ENCODE measurements at regions not wholly inside any gene's neighbourhood (a gene's known extent, or its start where the extent isn't known, plus 50 kb on each side); places are given as distances from the start of the nearest gene placed in this dataset.

- no peak for DNase-seq (ENCODE audit: low read depth)
- no peak overlapping the region for H3K4me3 ChIP-seq (ENCODE audit: low read length)
- TF ChIP-seq CTCF (conservative IDR thresholded peaks at IDR 0.05; ENCODE audit: low read depth, low read length) = no peak
These were observed 211.1 kb upstream of the PRDM1 start for GRCh38 chr6:105874835-105875626.

- H3K4me3 ChIP-seq (ENCODE audit: low read length) = no peak overlapping the region
- no peak for DNase-seq (ENCODE audit: low read depth)
- no peak for TF ChIP-seq CTCF (conservative IDR thresholded peaks at IDR 0.05; ENCODE audit: low read depth, low read length)
These were observed 212.3 kb upstream of the PRDM1 start for GRCh38 chr6:105873799-105874198.

- no peak overlapping the region for H3K4me3 ChIP-seq (ENCODE audit: low read length)
- DNase-seq (ENCODE audit: low read depth) = no peak
- no peak for TF ChIP-seq CTCF (conservative IDR thresholded peaks at IDR 0.05; ENCODE audit: low read depth, low read length)
These were observed 212.9 kb upstream of the PRDM1 start for GRCh38 chr6:105873211-105873704.

- no peak for DNase-seq (ENCODE audit: low read depth)
- no peak overlapping the region for H3K4me3 ChIP-seq (ENCODE audit: low read length)
- no peak for TF ChIP-seq CTCF (conservative IDR thresholded peaks at IDR 0.05; ENCODE audit: low read depth, low read length)
These were observed 213.9 kb upstream of the PRDM1 start for GRCh38 chr6:105872249-105872648.

- no peak for TF ChIP-seq CTCF (conservative IDR thresholded peaks at IDR 0.05; ENCODE audit: low read depth, low read length)
- DNase-seq (ENCODE audit: low read depth) = no peak
These were observed 214.6 kb upstream of the PRDM1 start for GRCh38 chr6:105871542-105871941.

GRCh38 chr6:105869835-105870440 lies 216.2 kb upstream of the PRDM1 start:
- H3K4me3 ChIP-seq (ENCODE audit: low read length) = no peak overlapping the region
- TF ChIP-seq CTCF (conservative IDR thresholded peaks at IDR 0.05; ENCODE audit: low read depth, low read length) = no peak
- no peak for DNase-seq (ENCODE audit: low read depth)

More at GRCh38 chr6:105871542-105871941, 214.6 kb upstream of the PRDM1 start:
- H3K4me3 ChIP-seq (ENCODE audit: low read length) = no peak overlapping the region
